Inflammatory macrophage (primary cell): ENCODE measurements at regions not wholly inside any gene's neighbourhood (a gene's known extent, or its start where the extent isn't known, plus 50 kb on each side); places are given as distances from the start of the nearest gene placed in this dataset.
"Not testable (repeated sequence)": the region's sequence is repeated elsewhere in the genome, so short reads cannot be mapped to it uniquely, and the experiment has no call there.

Source experiments
- DNase-seq, 2 donors: peaks; one replicate each; pipeline ENCODE4 v3.0.0-alpha.2; 2020 to 2022

- no peak for DNase-seq
Measured at GRCh38 chr2:133843091-133843490, 274.8 kb upstream of the NCKAP5 start.

- no peak for DNase-seq
Measured at GRCh38 chr2:133843551-133843950, 275.3 kb upstream of the NCKAP5 start.

- DNase-seq, result peak; percentile 38 to 59
Measured at GRCh38 chr2:133844214-133844892, 276.1 kb upstream of the NCKAP5 start.

GRCh38 chr2:133846476-133846875 is 278.2 kb upstream of the NCKAP5 start:
- no peak for DNase-seq

GRCh38 chr2:133847591-133847990 is 279.3 kb upstream of the NCKAP5 start:
- no peak for DNase-seq

- DNase-seq, result no peak
Measured at GRCh38 chr2:133848111-133848649, 279.9 kb upstream of the NCKAP5 start.

GRCh38 chr2:133849341-133849740 is 281.1 kb upstream of the NCKAP5 start:
- DNase-seq, result no peak

GRCh38 chr2:133854603-133855200 is 286.4 kb upstream of the NCKAP5 start:
- no peak for DNase-seq

GRCh38 chr2:133855526-133855925 is 287.3 kb upstream of the NCKAP5 start:
- no peak for DNase-seq

- no peak for DNase-seq
Measured at GRCh38 chr2:133856678-133857077, 288.4 kb upstream of the NCKAP5 start.

- DNase-seq, result no peak
Measured at GRCh38 chr2:133859578-133859977, 291.3 kb upstream of the NCKAP5 start.

GRCh38 chr2:133862400-133862977 is 294.2 kb upstream of the NCKAP5 start:
- DNase-seq, result no peak

- no peak for DNase-seq
Measured at GRCh38 chr2:133863106-133863800, 295.0 kb upstream of the NCKAP5 start.

- DNase-seq, result no peak
Measured at GRCh38 chr2:133865141-133865540, 296.9 kb upstream of the NCKAP5 start.

GRCh38 chr2:133867166-133867565 is 298.9 kb upstream of the NCKAP5 start:
- no peak for DNase-seq

- no peak for DNase-seq
Measured at GRCh38 chr2:133871545-133872209, 303.4 kb upstream of the NCKAP5 start.

- DNase-seq, result no peak
Measured at GRCh38 chr2:133878326-133878725, 310.1 kb upstream of the NCKAP5 start.

GRCh38 chr2:133879703-133880102 is 311.4 kb upstream of the NCKAP5 start:
- DNase-seq, result no peak

GRCh38 chr2:133882159-133882558 is 313.9 kb upstream of the NCKAP5 start:
- not testable (repeated sequence) for DNase-seq

- no peak for DNase-seq
Measured at GRCh38 chr2:133884739-133885381, 316.6 kb upstream of the NCKAP5 start.

GRCh38 chr2:133885847-133886246 is 317.6 kb upstream of the NCKAP5 start:
- no peak for DNase-seq
